RPMI8226 (cell line): ENCODE measurements at regions not wholly inside any gene's neighbourhood (a gene's known extent, or its start where the extent isn't known, plus 50 kb on each side); places are given as distances from the start of the nearest gene placed in this dataset.
"Not testable (repeated sequence)": the region's sequence is repeated elsewhere in the genome, so short reads cannot be mapped to it uniquely, and the experiment has no call there.

Experiments used
- DNase-seq: peaks from one replicate; pipeline ENCODE4 v3.0.0-alpha.2; 2015

DNA sequence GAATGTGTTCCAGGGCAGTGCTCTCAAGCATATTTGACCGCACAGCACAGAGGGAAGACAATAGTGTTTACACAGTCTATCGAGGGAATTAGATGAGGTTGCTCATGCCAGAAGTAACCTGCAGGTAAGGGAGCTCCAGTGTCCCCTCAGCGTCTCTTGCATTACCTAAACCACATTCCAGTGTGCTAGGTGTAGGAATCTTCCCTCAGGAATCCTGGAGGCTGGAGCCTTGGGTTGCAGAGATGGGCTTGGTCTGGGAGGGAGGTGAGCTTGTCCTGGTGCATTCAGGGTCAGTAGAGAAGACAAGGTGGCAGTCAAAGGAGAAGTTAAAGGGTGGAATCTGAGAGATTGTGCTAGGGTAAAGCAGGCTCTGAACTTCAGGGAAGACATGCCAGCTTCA lies 56.3 kb downstream of the SOX14 start:
- no peak for DNase-seq

DNA sequence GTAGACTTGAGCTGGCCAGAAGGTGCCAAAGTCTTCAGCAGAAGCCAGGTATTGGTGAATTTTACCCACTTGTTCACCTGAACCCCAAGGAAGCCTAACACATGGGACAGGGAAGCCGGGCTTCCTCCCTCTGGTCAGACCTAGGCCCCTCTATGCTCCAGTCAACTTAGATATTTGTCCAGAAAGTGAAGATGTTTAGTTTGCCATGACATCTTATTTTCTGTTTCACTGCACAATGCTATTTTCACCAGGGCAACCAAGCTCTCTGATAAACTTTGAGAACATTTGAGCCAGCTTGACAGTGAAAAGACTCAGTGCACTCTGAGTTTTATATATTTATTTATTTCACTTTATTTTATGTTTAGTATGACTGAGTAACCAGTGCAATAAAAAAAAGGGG lies 71.0 kb downstream of the SOX14 start:
- no peak for DNase-seq

GRCh38 chr3:137845194-137845593 lies 81.1 kb downstream of the SOX14 start:
- DNase-seq, result no peak

DNA sequence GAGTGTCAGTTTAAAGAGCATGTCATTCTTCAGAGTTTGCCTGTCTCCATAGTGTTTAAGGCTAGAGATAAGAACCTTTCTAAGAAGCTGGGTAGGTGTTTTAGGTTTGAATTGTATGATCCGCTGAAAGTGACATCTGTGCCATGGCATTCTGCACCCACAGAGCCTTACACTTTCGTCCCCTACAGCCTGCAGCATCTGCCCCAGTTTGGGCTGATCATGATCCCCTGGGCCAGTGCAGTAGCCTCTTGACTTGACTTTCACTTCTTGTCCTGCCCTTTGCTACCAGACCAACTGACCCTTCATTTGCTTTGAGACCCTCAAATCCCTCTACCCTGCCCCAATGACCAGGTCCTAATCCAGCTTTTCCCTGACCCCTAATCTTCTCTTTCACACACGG lies 81.6 kb downstream of the SOX14 start:
- no peak for DNase-seq

- DNase-seq, result no peak
Measured at GRCh38 chr3:137852391-137852830, 88.3 kb downstream of the SOX14 start.

DNA sequence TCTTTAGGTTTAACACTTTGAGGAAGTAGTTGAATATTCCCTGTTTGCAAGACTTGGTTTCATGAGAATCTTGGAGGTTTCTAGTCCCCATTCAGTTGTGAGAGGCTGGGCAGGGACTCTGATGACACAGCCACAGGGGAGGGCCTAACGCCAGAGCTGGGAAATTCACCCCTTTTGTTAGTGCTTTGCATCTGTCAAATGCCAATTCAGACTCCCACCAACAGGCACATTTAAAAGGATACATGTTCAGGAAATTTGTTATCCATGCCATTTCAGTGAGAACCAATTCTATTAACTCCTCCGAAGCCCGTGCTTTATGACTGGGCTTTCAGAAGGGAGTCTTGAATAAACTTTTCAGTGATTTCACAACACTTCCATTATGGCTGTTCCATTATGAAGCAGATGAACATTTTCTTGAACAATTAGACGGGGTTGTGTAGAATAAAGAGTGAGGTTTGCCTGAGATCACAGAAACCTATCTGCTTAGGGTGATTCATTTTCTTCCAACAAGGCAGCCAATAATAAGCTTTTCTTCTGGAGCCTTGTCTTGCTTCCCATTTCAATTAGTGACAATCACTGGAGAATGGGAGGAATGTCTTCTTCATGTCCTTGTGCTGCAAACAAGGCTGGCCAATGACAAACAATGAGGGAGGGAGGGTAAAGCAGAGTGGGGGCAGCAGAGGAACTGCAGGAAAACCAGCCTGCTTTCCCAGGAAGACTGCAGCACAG lies 90.6 kb downstream of the SOX14 start:
- DNase-seq, result no peak

DNA sequence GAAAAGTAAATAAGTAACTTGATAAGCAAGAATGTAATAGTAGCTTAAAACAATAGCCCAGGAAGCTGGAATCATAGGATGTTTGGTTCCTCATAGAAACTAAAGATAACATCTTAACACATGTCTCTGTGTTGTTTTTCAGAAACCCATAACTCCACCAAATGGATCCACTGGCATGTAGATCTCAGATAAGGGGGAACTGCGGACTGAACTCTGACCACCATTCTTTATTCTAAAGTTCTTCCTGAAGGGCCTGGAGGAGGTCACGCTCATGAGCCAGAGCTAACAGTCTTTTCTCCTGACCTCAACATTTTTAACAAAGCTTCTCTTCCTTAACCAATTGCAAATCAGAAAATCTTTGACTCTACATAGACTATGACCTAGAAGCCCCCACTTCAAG lies 101.9 kb downstream of the SOX14 start:
- no peak for DNase-seq

GRCh38 chr3:137866933-137867332 lies 102.8 kb downstream of the SOX14 start:
- DNase-seq, result no peak

DNA sequence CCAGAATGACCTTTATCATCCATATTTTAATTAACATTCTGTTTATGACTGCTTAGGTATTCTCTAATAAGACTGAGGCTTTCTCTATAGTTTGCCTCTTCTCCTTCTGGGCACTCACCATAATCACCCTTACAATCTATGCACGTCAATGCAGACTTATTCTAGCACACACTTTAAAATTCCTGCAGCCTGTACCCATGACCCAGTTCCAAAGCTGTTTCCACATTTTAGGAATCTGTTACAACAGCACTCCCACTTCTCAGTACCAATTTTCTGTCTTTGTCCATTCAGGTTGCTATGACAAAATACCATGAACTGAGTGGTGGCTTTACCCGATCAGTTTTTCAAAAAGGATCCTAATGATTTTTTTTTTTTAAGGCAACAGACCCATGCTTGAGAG lies 103.5 kb downstream of the SOX14 start:
- DNase-seq, result no peak

GRCh38 chr3:137869022-137869421 lies 104.9 kb downstream of the SOX14 start:
- DNase-seq, result no peak

GRCh38 chr3:137872589-137872988 lies 108.5 kb downstream of the SOX14 start:
- not testable (repeated sequence) for DNase-seq

GRCh38 chr3:137896842-137897241 lies 113.1 kb upstream of the CLDN18 start:
- not testable (repeated sequence) for DNase-seq

DNA sequence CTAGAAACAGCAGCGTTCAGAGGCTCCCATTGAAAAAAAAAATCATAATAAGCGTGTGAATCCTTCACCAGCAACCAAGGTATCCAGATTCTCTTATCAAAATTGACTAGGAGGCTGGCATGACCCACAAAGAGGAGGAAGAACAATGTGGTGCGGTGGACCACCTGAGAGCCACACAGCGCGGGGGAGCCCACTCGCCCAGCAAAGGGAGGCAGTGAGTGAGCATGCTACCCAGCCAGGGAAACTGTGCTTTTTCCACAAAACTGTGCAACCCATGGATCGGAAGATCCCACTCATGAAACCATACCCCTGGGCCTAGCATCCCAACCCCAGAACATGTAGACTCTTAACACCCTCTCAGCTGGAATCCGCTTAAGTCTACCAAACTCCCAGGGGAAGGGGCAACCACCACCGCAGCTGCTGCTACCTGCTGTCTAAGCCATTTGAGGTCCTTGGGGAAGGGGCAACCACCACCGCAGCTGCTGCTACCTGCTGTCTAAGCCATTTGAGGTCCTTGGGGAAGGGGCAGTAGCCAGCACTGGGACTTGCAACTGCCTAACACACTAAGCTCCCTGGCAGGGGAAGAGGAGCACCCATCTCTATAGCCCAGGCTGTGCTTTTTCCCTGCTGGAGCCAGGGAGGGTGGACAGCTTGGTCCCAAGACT lies 102.8 kb upstream of the CLDN18 start:
- DNase-seq, result no peak

GRCh38 chr3:137924628-137925027 lies 85.3 kb upstream of the CLDN18 start:
- no peak for DNase-seq

DNA sequence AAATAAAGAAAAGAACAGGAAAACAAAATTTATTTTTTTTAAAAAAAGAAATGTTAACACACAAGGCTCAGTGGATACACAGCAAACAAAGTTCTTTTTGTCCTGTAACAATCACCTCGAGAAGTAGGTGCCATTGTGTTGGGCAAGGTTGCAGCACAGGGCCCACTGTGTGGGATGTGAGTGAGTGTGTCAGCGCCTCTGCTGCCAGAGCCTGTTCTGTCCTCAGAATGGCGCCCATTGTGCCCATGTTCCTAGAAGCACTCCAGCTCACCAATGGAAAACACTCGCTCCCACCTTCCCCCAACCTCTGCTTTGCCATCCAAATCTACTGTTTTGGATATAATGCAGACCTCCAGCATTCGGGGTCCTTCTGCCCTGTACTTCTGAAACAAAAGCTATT lies 84.9 kb upstream of the CLDN18 start:
- no peak for DNase-seq

DNA sequence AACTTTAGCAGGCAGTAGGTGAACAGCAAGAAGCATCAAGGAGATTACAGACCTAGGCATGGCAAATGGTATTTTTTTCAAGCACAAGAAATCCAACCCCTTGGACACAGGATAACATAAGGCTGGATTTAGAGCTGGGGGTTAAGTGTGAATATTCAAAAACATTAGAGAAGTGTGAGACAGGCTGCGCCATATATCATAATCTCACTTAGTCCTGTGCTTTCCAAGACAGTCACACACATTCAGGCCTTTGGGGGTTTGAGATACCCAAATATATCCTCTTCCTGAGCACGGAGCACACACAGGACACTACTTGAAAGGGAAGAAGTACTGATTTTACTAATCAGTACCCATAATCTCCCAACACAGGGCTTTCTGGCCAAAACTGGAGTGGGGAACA lies 83.0 kb upstream of the CLDN18 start:
- no peak for DNase-seq

DNA sequence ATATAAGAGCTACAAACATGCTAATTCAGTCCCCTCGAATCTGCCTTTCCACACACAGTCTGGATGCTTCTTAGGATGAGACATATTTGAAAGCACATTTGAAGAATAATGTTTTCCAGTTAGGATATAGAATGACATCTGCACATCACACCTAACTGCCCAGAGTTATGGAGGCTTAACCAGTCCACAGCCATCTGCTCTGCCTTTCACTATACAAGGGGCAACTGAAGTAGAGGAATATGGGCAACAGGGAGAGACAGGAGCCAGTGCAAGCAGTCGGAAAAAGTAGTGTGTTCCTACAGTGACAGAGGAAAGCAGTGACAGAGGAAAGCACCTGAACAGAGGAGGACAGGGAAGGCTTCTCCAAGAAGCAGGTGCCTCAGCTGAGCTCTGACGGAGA lies 79.0 kb upstream of the CLDN18 start:
- DNase-seq, result no peak

GRCh38 chr3:137938876-137939275 lies 71.1 kb upstream of the CLDN18 start:
- no peak for DNase-seq

- no peak for DNase-seq
Measured at GRCh38 chr3:137944593-137944992, 65.4 kb upstream of the CLDN18 start.

DNA sequence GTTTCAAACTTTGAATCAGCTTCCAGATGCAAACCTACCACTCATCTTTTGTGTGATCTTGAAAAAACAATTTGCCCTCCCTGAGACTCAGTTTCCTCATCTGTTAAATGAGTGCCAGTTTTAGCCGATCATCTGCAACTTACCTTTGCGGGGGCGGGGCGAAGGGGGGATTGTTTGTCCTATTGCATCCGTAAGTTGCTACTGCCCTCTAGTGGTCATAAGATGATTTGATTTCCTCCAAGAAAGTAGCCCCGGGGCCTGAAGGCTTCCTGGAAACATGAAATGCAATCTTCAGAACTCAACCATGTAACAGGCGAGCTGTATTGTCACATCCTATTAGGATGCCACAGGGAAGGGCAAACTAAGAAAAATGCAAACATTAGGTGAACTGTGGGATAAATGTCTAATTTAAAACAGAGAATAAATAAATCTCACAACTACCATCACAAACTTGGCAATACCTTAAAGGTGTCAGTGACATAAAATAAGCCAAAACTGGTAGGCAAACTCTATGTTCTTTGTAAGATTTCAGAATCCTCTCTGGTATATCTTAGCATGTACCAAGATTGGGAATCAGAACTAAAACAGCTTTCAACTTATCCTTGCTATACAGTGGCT lies 63.5 kb upstream of the CLDN18 start:
- peak; percentile 67 for DNase-seq

- DNase-seq, result no peak
Measured at GRCh38 chr3:137947117-137947516, 62.8 kb upstream of the CLDN18 start.

DNA sequence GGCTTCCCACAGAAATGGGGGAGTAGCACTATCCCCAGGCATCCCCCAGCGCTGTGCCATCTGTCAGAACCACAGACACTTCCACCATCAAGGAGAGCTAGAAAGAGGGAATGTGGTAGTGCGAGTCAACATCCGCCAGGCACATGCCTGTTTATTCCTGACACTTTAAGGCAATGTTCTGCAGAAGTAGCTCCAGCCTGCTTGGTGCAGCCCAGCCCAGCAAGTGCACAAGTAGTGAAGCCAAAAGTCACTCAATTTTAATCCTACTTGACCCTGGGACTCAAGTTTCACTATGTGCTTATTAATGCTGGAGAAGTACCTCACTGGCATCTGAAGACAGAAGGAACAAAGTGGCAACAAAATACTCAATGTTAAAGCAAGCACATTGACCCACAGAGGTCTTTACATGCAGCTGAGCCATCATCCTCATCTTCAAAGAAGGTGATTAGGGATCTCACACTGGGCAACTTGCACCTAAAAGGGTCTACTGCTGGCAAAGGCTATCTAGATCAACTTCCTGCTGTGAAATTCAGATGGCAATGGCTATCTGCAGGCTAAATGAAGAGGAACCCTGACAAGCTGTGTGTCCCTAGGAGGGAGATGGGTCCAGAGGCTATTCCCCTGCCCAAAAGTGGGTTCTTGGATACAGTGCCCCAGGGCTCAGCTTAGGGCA lies 61.4 kb upstream of the CLDN18 start:
- no peak for DNase-seq

DNA sequence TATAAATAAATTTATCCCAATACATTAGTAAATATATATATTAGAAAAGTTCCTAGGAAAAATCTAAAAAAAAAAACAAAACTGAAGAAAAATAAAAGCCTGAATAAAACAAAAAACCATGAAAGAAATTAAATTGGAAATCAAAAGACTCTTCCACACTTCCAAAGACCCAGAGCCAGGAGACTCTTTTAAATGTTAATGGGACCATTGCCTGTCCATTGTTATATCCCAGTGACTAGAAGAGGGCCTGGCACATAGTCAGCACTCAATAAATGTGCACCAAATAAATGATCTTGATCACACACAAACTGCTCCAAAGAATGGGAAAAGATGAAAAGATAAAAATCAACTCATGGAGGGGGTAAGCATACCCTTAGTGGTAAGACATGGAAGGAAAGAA lies 51.3 kb upstream of the CLDN18 start:
- no peak for DNase-seq
